ENCODE measurements at regions not wholly inside any gene's neighbourhood (a gene's known extent, or its start where the extent isn't known, plus 50 kb on each side); places are given as distances from the start of the nearest gene placed in this dataset.

GRCh38 chrX:2137882-2138281 is 362.9 kb downstream of the DHRSX start (continued):
- TF ChIP-seq TEAD4 (IDR thresholded peaks at IDR 0.05; ENCODE audit: borderline replicate concordance, insufficient read depth) = no peak
- TF ChIP-seq FOXJ3 (CRISPR knock-in tag; IDR thresholded peaks at IDR 0.05) = no peak
- no peak for TF ChIP-seq YY1 (IDR thresholded peaks at IDR 0.05; ENCODE audit: low read depth)
- TF ChIP-seq, protein P1, sequence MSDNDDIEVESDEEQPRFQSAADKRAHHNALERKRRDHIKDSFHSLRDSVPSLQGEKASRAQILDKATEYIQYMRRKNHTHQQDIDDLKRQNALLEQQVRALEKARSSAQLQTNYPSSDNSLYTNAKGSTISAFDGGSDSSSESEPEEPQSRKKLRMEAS (IDR thresholded peaks at IDR 0.05; ENCODE audit: low read depth) = no peak
- no peak for TF ChIP-seq RCOR1 (IDR thresholded peaks at IDR 0.05; ENCODE audit: low read length)
- no peak for TF ChIP-seq CHD2 (IDR thresholded peaks at IDR 0.05; ENCODE audit: low read length, partially characterized antibody)
- no peak for TF ChIP-seq NFIC (IDR thresholded peaks at IDR 0.05; ENCODE audit: borderline replicate concordance)
- TF ChIP-seq PBX3 (IDR thresholded peaks at IDR 0.05) = no peak
- no peak for TF ChIP-seq GABPA (IDR thresholded peaks at IDR 0.05; ENCODE audit: low read depth)
- TF ChIP-seq MEF2A (IDR thresholded peaks at IDR 0.05; ENCODE audit: borderline replicate concordance, low read depth) = no peak

DNA sequence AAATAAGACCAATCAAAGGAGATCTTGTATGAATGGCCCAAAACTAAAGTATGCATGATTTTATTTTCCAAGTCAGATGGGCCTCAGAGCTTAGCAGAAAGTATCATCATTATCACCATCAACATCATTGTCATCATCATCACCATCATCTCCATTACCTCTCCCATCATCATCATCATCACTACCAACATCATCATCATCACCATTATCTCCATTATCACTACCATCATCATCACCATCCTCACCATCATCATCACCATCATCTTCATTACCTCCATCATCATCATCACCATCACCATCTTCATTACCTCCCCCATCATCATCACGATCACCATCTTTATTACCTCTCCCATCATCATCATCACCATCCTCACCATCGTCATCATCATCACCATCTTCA is 363.9 kb downstream of the DHRSX start:
- no peak for DNase-seq
- no peaks in the 10 kb centered on the region for H3K27me3 ChIP-seq (ENCODE audit: insufficient read depth)

More for the DNA sequence above, 363.9 kb downstream of the DHRSX start:
- no peak for TF ChIP-seq RCOR1 (IDR thresholded peaks at IDR 0.05; ENCODE audit: low read length)
- no peak for TF ChIP-seq YY1 (IDR thresholded peaks at IDR 0.05; ENCODE audit: low read depth)
- no peak for TF ChIP-seq FOSL2 (IDR thresholded peaks at IDR 0.05; ENCODE audit: borderline replicate concordance, low read depth)
- no peak for TF ChIP-seq RFX5 (IDR thresholded peaks at IDR 0.05; ENCODE audit: low read length)
- TF ChIP-seq, protein P2, sequence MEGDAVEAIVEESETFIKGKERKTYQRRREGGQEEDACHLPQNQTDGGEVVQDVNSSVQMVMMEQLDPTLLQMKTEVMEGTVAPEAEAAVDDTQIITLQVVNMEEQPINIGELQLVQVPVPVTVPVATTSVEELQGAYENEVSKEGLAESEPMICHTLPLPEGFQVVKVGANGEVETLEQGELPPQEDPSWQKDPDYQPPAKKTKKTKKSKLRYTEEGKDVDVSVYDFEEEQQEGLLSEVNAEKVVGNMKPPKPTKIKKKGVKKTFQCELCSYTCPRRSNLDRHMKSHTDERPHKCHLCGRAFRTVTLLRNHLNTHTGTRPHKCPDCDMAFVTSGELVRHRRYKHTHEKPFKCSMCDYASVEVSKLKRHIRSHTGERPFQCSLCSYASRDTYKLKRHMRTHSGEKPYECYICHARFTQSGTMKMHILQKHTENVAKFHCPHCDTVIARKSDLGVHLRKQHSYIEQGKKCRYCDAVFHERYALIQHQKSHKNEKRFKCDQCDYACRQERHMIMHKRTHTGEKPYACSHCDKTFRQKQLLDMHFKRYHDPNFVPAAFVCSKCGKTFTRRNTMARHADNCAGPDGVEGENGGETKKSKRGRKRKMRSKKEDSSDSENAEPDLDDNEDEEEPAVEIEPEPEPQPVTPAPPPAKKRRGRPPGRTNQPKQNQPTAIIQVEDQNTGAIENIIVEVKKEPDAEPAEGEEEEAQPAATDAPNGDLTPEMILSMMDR (IDR thresholded peaks at IDR 0.05) = no peak
- TF ChIP-seq, protein P1 (IDR thresholded peaks at IDR 0.05; ENCODE audit: low read depth) = no peak
- TF ChIP-seq EZH2phosphoT487 (IDR thresholded peaks at IDR 0.05; ENCODE audit: borderline replicate concordance, low read depth) = no peak
- H3K4me1 ChIP-seq (ENCODE audit: control insufficient read depth in 1 of 2, insufficient read depth in 2 of 2, low read depth in 1 of 2, low read length in 1 of 2) = no peaks in the 10 kb centered on the region
- H3K9me2 ChIP-seq = no peaks in the 10 kb centered on the region
- WGBS (ENCODE audit: low lambda C conversion rate) = 53% methylated on average over 2 of the region's 2 CpGs
- H4K20me1 ChIP-seq (ENCODE audit: insufficient read depth) = no peaks in the 10 kb centered on the region
- H3K9ac ChIP-seq = no peak overlapping the region
- no peak overlapping the region for H3K4me2 ChIP-seq
- no peaks in the 10 kb centered on the region for H3K79me2 ChIP-seq (ENCODE audit: insufficient read depth)
- POLR2A ChIA-PET = no interaction called here
- H3K27ac ChIP-seq (ENCODE audit: low read depth in 2 of 2, low read length in 1 of 2) = no peak overlapping the region
- H3F3A ChIP-seq (replicated peaks; ENCODE audit: insufficient read depth) = no peaks in the 10 kb centered on the region
- H3K36me3 ChIP-seq (replicated peaks in 1 of 2; ENCODE audit: control insufficient read depth in 1 of 2, insufficient read depth in 2 of 2, low read length in 1 of 2) = no peaks in the 10 kb centered on the region
- CTCF ChIA-PET = no interaction called here
- no peak overlapping the region for H3K4me3 ChIP-seq (ENCODE audit: low read depth in 2 of 2, low read length in 1 of 2)
- H2AFZ ChIP-seq (ENCODE audit: low read depth) = no peak overlapping the region
- H3K9me3 ChIP-seq = no peaks in the 10 kb centered on the region
